ENCODE measurements at regions not wholly inside any gene's neighbourhood (a gene's known extent, or its start where the extent isn't known, plus 50 kb on each side); places are given as distances from the start of the nearest gene placed in this dataset.

GRCh38 chr2:8165550-8165949 is 516.3 kb upstream of the ID2 start:
- TF ChIP-seq CTCF (IDR thresholded peaks at IDR 0.05) (no peak), POLR2A (IDR thresholded peaks at IDR 0.05) (no peak)
